ENCODE measurements at regions not wholly inside any gene's neighbourhood (a gene's known extent, or its start where the extent isn't known, plus 50 kb on each side); places are given as distances from the start of the nearest gene placed in this dataset.

DNA sequence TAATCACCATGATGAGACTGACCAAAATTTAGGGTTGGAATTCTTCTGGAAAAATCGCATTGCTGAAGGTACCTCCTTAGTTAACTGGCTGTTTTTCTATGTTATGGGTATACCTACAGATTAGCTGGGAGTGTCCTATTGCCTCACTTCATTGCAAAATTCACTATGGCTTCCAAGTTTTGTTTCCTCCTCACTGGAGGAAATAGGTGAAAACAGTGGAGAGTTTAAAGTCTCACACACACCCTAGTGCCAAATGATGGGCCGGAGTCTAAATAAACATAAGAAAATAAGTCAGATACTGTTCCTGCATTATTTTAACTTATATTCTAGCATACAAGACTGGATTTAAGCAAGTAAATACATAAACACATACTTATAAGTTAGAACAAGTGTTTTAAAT, 98.2 kb downstream of the AHR start:
- Histone ChIP-seq H3K4me1 (ENCODE audit: control insufficient read depth, insufficient read depth, low read length) (no peaks in the 10 kb centered on the region), H3K27me3 (ENCODE audit: control insufficient read depth, insufficient read depth, low read length) (no peaks in the 10 kb centered on the region), H3K36me3 (ENCODE audit: control insufficient read depth, insufficient read depth, low read length) (no peaks in the 10 kb centered on the region), H3K9ac (ENCODE audit: low read length) (no peak overlapping the region), H3K4me3 (ENCODE audit: low read length) (no peak overlapping the region), H3K27ac (ENCODE audit: low read depth, low read length) (no peak overlapping the region)

DNA sequence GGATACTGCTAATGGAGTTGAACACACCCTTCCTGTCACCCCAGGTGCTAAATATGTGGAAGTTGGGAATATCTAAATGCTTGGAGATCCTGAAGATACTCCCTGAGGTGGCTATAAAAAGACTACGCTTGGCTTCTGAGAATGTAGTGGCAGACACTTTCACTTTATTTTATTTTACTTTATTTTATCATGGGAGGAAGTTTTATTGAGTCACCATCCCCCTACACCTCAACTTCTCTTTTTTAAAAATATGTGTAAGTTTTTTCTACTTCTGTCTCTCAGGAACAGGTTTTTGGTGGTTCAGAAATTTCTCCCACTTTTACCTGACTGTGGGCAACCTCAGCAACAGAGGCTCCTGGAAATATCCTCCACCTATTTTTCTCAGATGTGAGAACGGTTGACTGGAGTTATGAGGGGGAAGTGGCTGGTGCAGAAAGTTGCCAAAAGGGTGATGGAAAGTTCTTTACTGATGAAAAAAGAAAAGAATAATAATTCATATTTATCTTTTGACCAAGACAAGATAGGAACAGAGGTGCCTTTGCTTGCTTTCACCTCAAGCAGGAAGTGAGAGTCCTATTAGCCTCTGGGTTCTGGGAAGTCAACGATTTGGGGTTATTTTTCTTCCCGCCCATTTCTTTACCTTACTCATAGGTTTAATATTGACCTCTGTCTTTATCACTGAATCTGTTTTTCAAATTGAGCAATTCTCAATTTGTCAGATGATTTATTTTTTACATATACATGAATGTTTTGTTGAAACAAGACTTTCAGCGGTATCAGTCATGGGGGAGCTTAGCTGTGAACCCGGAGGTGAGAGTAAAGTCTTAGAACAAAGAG, 103.6 kb downstream of the AHR start:
- no peaks in the 10 kb centered on the region for H3K27me3 ChIP-seq (ENCODE audit: control insufficient read depth, insufficient read depth, low read length)
- no peak overlapping the region for H3K4me3 ChIP-seq (ENCODE audit: low read length)
- H3K9ac ChIP-seq (ENCODE audit: low read length), result no peak overlapping the region
- H3K4me1 ChIP-seq (ENCODE audit: control insufficient read depth, insufficient read depth, low read length), result no peaks in the 10 kb centered on the region
- no peaks in the 10 kb centered on the region for H3K36me3 ChIP-seq (ENCODE audit: control insufficient read depth, insufficient read depth, low read length)
- no peak overlapping the region for H3K27ac ChIP-seq (ENCODE audit: low read depth, low read length)

- Histone ChIP-seq H3K27me3 (ENCODE audit: control insufficient read depth, insufficient read depth, low read length) (no peaks in the 10 kb centered on the region), H3K4me1 (ENCODE audit: control insufficient read depth, insufficient read depth, low read length) (no peaks in the 10 kb centered on the region), H3K36me3 (ENCODE audit: control insufficient read depth, insufficient read depth, low read length) (no peaks in the 10 kb centered on the region), H3K9ac (ENCODE audit: low read length) (no peak overlapping the region), H3K4me3 (ENCODE audit: low read length) (no peak overlapping the region), H3K27ac (ENCODE audit: low read depth, low read length) (no peak overlapping the region)
Observed at GRCh38 chr7:17402628-17403278, 104.3 kb downstream of the AHR start.

- Histone ChIP-seq H3K9ac (ENCODE audit: low read length) (no peak overlapping the region), H3K4me3 (ENCODE audit: low read length) (no peak overlapping the region), H3K27ac (ENCODE audit: low read depth, low read length) (no peak overlapping the region), H3K27me3 (ENCODE audit: control insufficient read depth, insufficient read depth, low read length) (no peaks in the 10 kb centered on the region), H3K36me3 (ENCODE audit: control insufficient read depth, insufficient read depth, low read length) (no peaks in the 10 kb centered on the region), H3K4me1 (ENCODE audit: control insufficient read depth, insufficient read depth, low read length) (no peaks in the 10 kb centered on the region)
Observed at GRCh38 chr7:17404006-17404405, 105.6 kb downstream of the AHR start.

DNA sequence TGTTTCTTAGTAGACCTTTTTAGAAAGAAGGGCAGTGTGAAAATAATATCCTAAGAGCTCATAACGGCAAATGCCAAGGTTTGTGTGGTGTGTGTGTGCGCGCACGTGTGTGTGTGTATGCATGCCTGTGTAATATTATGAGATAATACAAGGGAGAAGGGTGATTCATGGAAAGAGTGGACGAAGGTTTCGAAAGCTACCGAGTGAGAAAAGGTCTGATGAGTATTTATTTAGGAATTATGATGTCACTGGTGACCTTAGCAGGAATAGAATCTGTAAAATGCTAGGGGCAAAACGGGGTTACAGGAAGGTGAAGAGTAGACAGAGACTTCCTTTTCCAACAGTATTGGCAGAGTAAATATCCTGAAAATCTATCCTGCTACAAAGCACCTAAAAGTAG, 107.3 kb downstream of the AHR start:
- Histone ChIP-seq H3K9ac (ENCODE audit: low read length) (no peak overlapping the region), H3K27ac (ENCODE audit: low read depth, low read length) (no peak overlapping the region), H3K27me3 (ENCODE audit: control insufficient read depth, insufficient read depth, low read length) (no peaks in the 10 kb centered on the region), H3K36me3 (ENCODE audit: control insufficient read depth, insufficient read depth, low read length) (no peaks in the 10 kb centered on the region), H3K4me3 (ENCODE audit: low read length) (no peak overlapping the region), H3K4me1 (ENCODE audit: control insufficient read depth, insufficient read depth, low read length) (no peaks in the 10 kb centered on the region)

DNA sequence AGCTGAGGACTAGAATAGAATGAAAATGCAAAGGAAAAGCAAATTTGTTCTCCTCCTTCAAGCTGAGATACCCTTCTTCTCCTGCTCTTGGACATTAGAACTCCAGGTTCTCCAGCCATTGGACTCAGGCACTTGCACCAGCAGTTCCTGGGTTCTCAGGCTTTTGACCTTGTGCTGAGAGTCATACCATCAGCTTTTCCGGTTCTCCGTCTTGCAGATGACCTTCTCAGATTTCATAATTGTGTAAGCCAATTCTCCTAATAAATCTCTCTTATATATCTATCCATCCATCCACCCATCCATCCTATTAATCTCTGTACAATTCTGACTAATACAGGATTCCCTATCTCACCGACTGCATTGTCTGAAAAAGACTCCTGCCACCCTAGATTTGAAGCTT, 108.3 kb downstream of the AHR start:
- no peaks in the 10 kb centered on the region for H3K36me3 ChIP-seq (ENCODE audit: control insufficient read depth, insufficient read depth, low read length)
- no peak overlapping the region for H3K27ac ChIP-seq (ENCODE audit: low read depth, low read length)
- no peaks in the 10 kb centered on the region for H3K4me1 ChIP-seq (ENCODE audit: control insufficient read depth, insufficient read depth, low read length)
- H3K4me3 ChIP-seq (ENCODE audit: low read length), result no peak overlapping the region
- H3K9ac ChIP-seq (ENCODE audit: low read length), result no peak overlapping the region
- no peaks in the 10 kb centered on the region for H3K27me3 ChIP-seq (ENCODE audit: control insufficient read depth, insufficient read depth, low read length)

DNA sequence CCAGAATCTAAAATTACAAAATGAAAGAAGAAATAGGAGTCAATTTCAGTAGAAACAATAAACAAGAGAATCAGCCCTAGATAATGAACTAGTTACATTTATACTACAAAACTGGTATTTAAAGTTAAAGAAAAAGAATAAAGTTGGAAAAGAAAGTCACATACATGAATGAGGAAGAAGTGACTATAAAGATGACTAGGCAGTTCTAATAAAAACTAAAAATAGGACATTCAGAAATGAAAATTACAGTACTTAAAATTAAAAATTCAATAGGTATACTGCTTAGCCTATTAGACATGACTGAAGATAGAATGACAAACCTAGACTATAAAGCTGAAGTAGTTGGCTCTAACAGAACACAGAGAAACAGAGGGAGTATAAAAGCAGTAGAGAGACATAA, 108.8 kb downstream of the AHR start:
- Histone ChIP-seq H3K27me3 (ENCODE audit: control insufficient read depth, insufficient read depth, low read length) (no peaks in the 10 kb centered on the region), H3K4me3 (ENCODE audit: low read length) (no peak overlapping the region), H3K36me3 (ENCODE audit: control insufficient read depth, insufficient read depth, low read length) (no peaks in the 10 kb centered on the region), H3K9ac (ENCODE audit: low read length) (no peak overlapping the region), H3K27ac (ENCODE audit: low read depth, low read length) (no peak overlapping the region), H3K4me1 (ENCODE audit: control insufficient read depth, insufficient read depth, low read length) (no peaks in the 10 kb centered on the region)

GRCh38 chr7:17408245-17408903, 109.9 kb downstream of the AHR start:
- H3K27me3 ChIP-seq (ENCODE audit: control insufficient read depth, insufficient read depth, low read length), result no peaks in the 10 kb centered on the region
- no peak overlapping the region for H3K27ac ChIP-seq (ENCODE audit: low read depth, low read length)
- no peak overlapping the region for H3K4me3 ChIP-seq (ENCODE audit: low read length)
- no peaks in the 10 kb centered on the region for H3K36me3 ChIP-seq (ENCODE audit: control insufficient read depth, insufficient read depth, low read length)
- H3K4me1 ChIP-seq (ENCODE audit: control insufficient read depth, insufficient read depth, low read length), result no peaks in the 10 kb centered on the region
- H3K9ac ChIP-seq (ENCODE audit: low read length), result no peak overlapping the region

- no peak overlapping the region for H3K9ac ChIP-seq (ENCODE audit: low read length)
- no peak overlapping the region for H3K27ac ChIP-seq (ENCODE audit: low read depth, low read length)
- no peaks in the 10 kb centered on the region for H3K27me3 ChIP-seq (ENCODE audit: control insufficient read depth, insufficient read depth, low read length)
Observed at GRCh38 chr7:17408904-17409290, 110.4 kb downstream of the AHR start.

DNA sequence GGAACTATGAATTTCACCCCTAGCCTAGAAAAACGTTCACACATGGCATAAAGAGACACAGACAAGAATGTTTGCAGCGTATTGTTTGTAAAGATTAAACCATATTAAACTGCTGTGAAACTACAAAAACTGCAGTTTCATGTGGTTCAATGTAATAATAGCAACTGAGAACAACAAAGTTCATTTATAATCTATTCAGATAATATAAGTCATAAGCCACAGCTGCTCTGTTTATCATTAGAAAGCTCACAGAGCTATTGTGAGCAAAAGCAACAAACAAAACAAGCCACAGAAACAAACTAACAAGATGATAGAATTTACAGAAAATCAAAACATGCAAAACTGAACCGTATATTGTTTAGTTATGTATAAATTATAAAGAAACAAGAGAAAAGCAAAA, 113.5 kb downstream of the AHR start:
- H3K4me1 ChIP-seq (ENCODE audit: control insufficient read depth, insufficient read depth, low read length), result no peaks in the 10 kb centered on the region
- H3K4me3 ChIP-seq (ENCODE audit: low read length), result no peak overlapping the region
- H3K9ac ChIP-seq (ENCODE audit: low read length), result no peak overlapping the region
- no peak overlapping the region for H3K27ac ChIP-seq (ENCODE audit: low read depth, low read length)
- no peaks in the 10 kb centered on the region for H3K27me3 ChIP-seq (ENCODE audit: control insufficient read depth, insufficient read depth, low read length)
- H3K36me3 ChIP-seq (ENCODE audit: control insufficient read depth, insufficient read depth, low read length), result no peaks in the 10 kb centered on the region

More at GRCh38 chr7:17408904-17409290, 110.4 kb downstream of the AHR start:
- H3K4me3 ChIP-seq (ENCODE audit: low read length), result no peak overlapping the region
- no peaks in the 10 kb centered on the region for H3K4me1 ChIP-seq (ENCODE audit: control insufficient read depth, insufficient read depth, low read length)
- no peaks in the 10 kb centered on the region for H3K36me3 ChIP-seq (ENCODE audit: control insufficient read depth, insufficient read depth, low read length)

DNA sequence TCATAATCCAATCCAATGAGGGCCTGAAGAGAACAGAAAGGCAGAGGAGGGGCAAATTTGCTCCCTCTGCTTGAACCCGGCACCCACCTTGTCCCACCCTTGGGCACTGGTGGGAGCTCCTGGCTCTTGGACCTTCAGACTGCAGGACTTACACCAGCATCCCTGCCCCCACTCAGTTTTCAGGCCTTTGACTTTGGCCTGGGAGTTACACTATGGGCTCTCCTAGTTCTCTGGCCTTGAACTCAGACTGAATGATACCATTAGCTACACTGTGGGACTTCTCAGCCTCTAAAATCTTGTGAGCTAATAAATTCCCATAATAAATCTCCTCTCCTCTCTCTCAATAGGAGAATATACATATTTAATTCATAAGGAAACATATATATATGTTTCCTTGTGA, 114.4 kb downstream of the AHR start:
- Histone ChIP-seq H3K27me3 (ENCODE audit: control insufficient read depth, insufficient read depth, low read length) (no peaks in the 10 kb centered on the region), H3K9ac (ENCODE audit: low read length) (no peak overlapping the region), H3K27ac (ENCODE audit: low read depth, low read length) (no peak overlapping the region), H3K36me3 (ENCODE audit: control insufficient read depth, insufficient read depth, low read length) (no peaks in the 10 kb centered on the region), H3K4me1 (ENCODE audit: control insufficient read depth, insufficient read depth, low read length) (no peaks in the 10 kb centered on the region), H3K4me3 (ENCODE audit: low read length) (no peak overlapping the region)

- H3K27ac ChIP-seq (ENCODE audit: low read depth, low read length), result no peak overlapping the region
- no peak overlapping the region for H3K4me3 ChIP-seq (ENCODE audit: low read length)
- H3K27me3 ChIP-seq (ENCODE audit: control insufficient read depth, insufficient read depth, low read length), result no peaks in the 10 kb centered on the region
- H3K4me1 ChIP-seq (ENCODE audit: control insufficient read depth, insufficient read depth, low read length), result no peaks in the 10 kb centered on the region
- no peaks in the 10 kb centered on the region for H3K36me3 ChIP-seq (ENCODE audit: control insufficient read depth, insufficient read depth, low read length)
- no peak overlapping the region for H3K9ac ChIP-seq (ENCODE audit: low read length)
Observed at GRCh38 chr7:17415955-17416354, 117.5 kb downstream of the AHR start.

All from rectal smooth muscle tissue (tissue), 1 donor.